ENCODE measurements at regions not wholly inside any gene's neighbourhood (a gene's known extent, or its start where the extent isn't known, plus 50 kb on each side); places are given as distances from the start of the nearest gene placed in this dataset.

DNA sequence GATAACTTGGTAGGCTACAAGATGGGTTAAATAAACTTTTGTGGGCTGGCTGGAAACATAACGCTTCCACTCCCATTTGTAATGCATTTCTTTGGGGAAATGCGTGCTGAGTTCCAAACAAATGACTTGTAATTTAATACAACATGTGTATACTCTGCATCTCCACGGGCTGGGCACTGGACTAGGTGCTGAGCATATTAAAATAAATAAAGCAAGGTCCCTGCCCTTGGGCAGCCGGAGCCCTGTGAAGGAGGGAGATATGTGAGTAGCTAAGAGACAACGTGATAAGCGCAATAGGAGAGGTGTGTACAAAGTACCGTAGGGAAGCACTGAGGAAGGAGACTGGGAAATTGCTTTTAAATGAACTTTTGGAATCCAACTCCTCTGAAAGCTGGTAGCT lies 147.2 kb upstream of the RBPJ start:
- TF ChIP-seq, protein P1, sequence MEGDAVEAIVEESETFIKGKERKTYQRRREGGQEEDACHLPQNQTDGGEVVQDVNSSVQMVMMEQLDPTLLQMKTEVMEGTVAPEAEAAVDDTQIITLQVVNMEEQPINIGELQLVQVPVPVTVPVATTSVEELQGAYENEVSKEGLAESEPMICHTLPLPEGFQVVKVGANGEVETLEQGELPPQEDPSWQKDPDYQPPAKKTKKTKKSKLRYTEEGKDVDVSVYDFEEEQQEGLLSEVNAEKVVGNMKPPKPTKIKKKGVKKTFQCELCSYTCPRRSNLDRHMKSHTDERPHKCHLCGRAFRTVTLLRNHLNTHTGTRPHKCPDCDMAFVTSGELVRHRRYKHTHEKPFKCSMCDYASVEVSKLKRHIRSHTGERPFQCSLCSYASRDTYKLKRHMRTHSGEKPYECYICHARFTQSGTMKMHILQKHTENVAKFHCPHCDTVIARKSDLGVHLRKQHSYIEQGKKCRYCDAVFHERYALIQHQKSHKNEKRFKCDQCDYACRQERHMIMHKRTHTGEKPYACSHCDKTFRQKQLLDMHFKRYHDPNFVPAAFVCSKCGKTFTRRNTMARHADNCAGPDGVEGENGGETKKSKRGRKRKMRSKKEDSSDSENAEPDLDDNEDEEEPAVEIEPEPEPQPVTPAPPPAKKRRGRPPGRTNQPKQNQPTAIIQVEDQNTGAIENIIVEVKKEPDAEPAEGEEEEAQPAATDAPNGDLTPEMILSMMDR (IDR thresholded peaks at IDR 0.05), result no peak
- TF ChIP-seq ZFP36 (IDR thresholded peaks at IDR 0.05; ENCODE audit: borderline replicate concordance, partially characterized antibody), result no peak
- TF ChIP-seq POLR2AphosphoS2 (conservative IDR thresholded peaks at IDR 0.05; ENCODE audit: low read length), result no peak
- TF ChIP-seq POLR2A (IDR thresholded peaks at IDR 0.05; ENCODE audit: low read length), result no peak
- TF ChIP-seq ESRRA (IDR thresholded peaks at IDR 0.05; ENCODE audit: borderline replicate concordance, low read length), result no peak
- no peak for TF ChIP-seq EP300 (IDR thresholded peaks at IDR 0.05)
- no peak for TF ChIP-seq SREBF2 (IDR thresholded peaks at IDR 0.05)
- TF ChIP-seq, protein P2, sequence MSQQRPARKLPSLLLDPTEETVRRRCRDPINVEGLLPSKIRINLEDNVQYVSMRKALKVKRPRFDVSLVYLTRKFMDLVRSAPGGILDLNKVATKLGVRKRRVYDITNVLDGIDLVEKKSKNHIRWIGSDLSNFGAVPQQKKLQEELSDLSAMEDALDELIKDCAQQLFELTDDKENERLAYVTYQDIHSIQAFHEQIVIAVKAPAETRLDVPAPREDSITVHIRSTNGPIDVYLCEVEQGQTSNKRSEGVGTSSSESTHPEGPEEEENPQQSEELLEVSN (IDR thresholded peaks at IDR 0.05; ENCODE audit: borderline replicate concordance, low read depth), result no peak
- no peak for TF ChIP-seq TP53 (CRISPR knock-in tag; IDR thresholded peaks at IDR 0.05)
- TF ChIP-seq, protein P3, sequence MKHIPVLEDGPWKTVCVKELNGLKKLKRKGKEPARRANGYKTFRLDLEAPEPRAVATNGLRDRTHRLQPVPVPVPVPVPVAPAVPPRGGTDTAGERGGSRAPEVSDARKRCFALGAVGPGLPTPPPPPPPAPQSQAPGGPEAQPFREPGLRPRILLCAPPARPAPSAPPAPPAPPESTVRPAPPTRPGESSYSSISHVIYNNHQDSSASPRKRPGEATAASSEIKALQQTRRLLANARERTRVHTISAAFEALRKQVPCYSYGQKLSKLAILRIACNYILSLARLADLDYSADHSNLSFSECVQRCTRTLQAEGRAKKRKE (CRISPR knock-in tag; IDR thresholded peaks at IDR 0.05; ENCODE audit: low read depth), result no peak
- TF ChIP-seq, protein P4, sequence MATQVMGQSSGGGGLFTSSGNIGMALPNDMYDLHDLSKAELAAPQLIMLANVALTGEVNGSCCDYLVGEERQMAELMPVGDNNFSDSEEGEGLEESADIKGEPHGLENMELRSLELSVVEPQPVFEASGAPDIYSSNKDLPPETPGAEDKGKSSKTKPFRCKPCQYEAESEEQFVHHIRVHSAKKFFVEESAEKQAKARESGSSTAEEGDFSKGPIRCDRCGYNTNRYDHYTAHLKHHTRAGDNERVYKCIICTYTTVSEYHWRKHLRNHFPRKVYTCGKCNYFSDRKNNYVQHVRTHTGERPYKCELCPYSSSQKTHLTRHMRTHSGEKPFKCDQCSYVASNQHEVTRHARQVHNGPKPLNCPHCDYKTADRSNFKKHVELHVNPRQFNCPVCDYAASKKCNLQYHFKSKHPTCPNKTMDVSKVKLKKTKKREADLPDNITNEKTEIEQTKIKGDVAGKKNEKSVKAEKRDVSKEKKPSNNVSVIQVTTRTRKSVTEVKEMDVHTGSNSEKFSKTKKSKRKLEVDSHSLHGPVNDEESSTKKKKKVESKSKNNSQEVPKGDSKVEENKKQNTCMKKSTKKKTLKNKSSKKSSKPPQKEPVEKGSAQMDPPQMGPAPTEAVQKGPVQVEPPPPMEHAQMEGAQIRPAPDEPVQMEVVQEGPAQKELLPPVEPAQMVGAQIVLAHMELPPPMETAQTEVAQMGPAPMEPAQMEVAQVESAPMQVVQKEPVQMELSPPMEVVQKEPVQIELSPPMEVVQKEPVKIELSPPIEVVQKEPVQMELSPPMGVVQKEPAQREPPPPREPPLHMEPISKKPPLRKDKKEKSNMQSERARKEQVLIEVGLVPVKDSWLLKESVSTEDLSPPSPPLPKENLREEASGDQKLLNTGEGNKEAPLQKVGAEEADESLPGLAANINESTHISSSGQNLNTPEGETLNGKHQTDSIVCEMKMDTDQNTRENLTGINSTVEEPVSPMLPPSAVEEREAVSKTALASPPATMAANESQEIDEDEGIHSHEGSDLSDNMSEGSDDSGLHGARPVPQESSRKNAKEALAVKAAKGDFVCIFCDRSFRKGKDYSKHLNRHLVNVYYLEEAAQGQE (IDR thresholded peaks at IDR 0.05), result no peak
- no peak for TF ChIP-seq MAFK (IDR thresholded peaks at IDR 0.05; ENCODE audit: partially characterized antibody)
